Thymus (tissue), 11 donors: ENCODE measurements at regions not wholly inside any gene's neighbourhood (a gene's known extent, or its start where the extent isn't known, plus 50 kb on each side); places are given as distances from the start of the nearest gene placed in this dataset.

Source experiments
- DNase-seq, 9 donors: peaks; one replicate each; pipeline ENCODE4 v3.0.0-alpha.2; 2013; ENCODE audit warnings: low spot score in 9 of 9, low read depth in 6 of 9, missing footprints in 1 of 9
- H3K27ac ChIP-seq, 2 donors: one replicate each; pipeline ENCODE4 v1.5.1; 2013; ENCODE audit warnings: control low read depth in 1 of 2, low read depth in 1 of 2, low read length in 1 of 2, mild to moderate bottlenecking in 1 of 2, moderate library complexity in 1 of 2
- H3K27me3 ChIP-seq, 2 donors: one replicate each; pipeline ENCODE4 v1.5.1; 2013; ENCODE audit warnings: low read length in 1 of 2; ENCODE audit not compliant: control insufficient read depth in 2 of 2, insufficient read depth in 1 of 2
- H3K36me3 ChIP-seq, 2 donors: one replicate each; pipeline ENCODE4 v1.5.1; 2013; ENCODE audit warnings: low read length in 1 of 2, mild to moderate bottlenecking in 1 of 2, moderate library complexity in 1 of 2; ENCODE audit not compliant: control insufficient read depth in 2 of 2, insufficient read depth in 2 of 2
- H3K4me1 ChIP-seq, 2 donors: one replicate each; pipeline ENCODE4 v1.5.1; 2013; ENCODE audit warnings: low read length in 2 of 2; ENCODE audit not compliant: control insufficient read depth in 2 of 2, insufficient read depth in 2 of 2
- H3K4me3 ChIP-seq, 2 donors: one replicate each; pipeline ENCODE4 v1.5.1; 2013; ENCODE audit warnings: low read length in 2 of 2, control low read depth in 1 of 2, mild to moderate bottlenecking in 1 of 2
- H3K9me3 ChIP-seq, 2 donors: one replicate each; pipeline ENCODE4 v1.5.1; 2013; ENCODE audit warnings: low read length in 1 of 2, mild to moderate bottlenecking in 1 of 2; ENCODE audit not compliant: control insufficient read depth in 2 of 2, insufficient read depth in 1 of 2
- WGBS: extraction: QIAGEN DNeasy Blood & Tissue Kit; methylation state at CpG from one replicate; pipeline ENCODE4 v1.1.7; 2013; 5-methylcytosine and 5-hydroxymethylcytosine counted together
- donor health status: healthy.

DNA sequence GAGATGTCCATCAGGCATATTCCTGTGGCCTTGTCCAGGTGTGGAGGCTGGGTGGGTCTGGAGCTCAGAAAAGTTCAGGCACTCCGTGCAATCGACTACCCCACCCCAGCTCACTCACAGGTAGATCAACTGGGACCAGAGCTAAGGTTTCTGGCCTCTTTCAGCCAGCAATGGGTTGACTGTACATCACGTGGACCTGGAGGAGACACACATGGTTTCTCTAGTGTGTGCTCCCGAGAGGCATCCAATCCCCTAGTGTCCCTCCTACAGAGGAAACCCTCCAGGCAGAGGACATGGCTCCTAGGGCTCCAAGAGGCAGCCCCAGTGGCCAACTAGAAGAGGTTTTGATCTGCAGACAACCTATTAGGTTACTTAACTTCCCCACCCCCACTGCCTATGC is 119.5 kb upstream of the RGS6 start:
- Histone ChIP-seq H3K4me3 (no peak overlapping the region), H3K9me3 (no peaks in the 10 kb centered on the region)

DNA sequence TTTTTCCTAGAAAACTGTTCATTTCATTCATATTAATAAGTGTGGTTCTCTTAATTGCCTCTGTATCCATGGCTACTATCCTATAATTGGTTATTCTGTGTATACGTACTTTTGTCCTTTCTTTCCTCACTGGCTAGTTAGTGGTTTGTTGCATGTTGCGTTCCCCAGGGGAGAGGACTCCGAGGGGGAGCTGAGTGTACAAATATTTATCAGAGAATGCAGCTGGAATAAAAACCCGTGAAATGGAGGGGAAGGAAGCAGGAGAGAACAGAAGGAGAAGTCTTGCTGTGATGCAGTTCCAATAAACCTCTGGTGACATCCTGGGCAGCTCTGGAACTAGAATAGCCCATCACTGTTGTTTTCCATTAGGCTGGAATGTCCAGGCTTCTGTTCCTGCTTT is 117.1 kb upstream of the RGS6 start:
- no peaks in the 10 kb centered on the region for H3K27me3 ChIP-seq
- H3K27ac ChIP-seq = no peak overlapping the region
- no peaks in the 10 kb centered on the region for H3K36me3 ChIP-seq
- no peaks in the 10 kb centered on the region for H3K9me3 ChIP-seq
- 37% methylated on average over 4 of the region's 4 CpGs for WGBS
- no peak for DNase-seq
- H3K4me3 ChIP-seq = no peak overlapping the region
- no peaks in the 10 kb centered on the region for H3K4me1 ChIP-seq

More for the DNA sequence above, 119.5 kb upstream of the RGS6 start:
- Histone ChIP-seq H3K27ac (no peak overlapping the region), H3K36me3 (no peaks in the 10 kb centered on the region), H3K4me1 (no peaks in the 10 kb centered on the region), H3K27me3 (no peaks in the 10 kb centered on the region)
- WGBS = 92% methylated on average over 4 of the region's 4 CpGs
- no peak for DNase-seq

DNA sequence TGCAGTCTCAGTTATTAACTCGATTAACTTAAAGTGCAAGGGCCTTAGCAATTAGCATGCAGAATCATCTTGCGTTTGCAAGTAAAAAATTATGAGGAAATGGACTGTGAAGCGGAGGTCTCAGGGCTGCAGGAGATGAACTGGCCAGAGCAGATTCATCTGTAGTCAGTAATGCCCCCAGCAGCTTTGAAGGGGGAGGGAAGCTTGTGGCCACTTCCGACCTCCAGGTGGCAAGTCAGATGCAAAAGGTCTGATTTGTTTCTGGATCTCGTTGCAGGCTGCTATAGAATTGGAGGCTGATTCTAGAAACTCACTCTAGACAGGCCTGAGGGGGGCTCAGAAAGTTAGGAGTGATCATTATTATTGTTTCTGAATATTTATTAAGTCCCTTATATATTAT is 107.4 kb upstream of the RGS6 start:
- Histone ChIP-seq H3K4me3 (no peak overlapping the region), H3K9me3 (no peaks in the 10 kb centered on the region), H3K36me3 (no peaks in the 10 kb centered on the region), H3K27me3 (no peaks in the 10 kb centered on the region), H3K4me1 (no peaks in the 10 kb centered on the region), H3K27ac (no peak overlapping the region)
- DNase-seq = no peak
- WGBS = 89% methylated on average over 5 of the region's 5 CpGs

DNA sequence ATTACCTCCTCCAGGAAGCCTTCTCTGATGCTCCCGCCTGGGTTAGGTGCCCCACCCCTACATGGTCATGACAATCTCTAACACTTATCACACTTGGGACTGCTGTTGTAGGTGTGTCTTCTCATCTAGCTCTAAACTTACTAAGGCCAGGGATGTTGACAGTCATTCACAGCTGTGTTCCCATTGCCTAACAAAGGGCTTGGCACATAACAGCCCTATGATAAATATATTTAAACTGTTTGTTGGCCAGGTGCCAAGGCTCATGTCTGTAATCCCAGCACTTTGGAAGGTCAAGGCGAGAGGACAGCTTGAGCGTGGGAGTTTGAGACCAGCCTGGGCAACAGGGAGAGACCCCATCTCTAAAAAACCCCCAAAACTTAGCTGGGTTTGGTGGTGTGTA is 98.8 kb upstream of the RGS6 start:
- DNase-seq = no peak
- 95% methylated on average over 3 of the region's 3 CpGs for WGBS

DNA sequence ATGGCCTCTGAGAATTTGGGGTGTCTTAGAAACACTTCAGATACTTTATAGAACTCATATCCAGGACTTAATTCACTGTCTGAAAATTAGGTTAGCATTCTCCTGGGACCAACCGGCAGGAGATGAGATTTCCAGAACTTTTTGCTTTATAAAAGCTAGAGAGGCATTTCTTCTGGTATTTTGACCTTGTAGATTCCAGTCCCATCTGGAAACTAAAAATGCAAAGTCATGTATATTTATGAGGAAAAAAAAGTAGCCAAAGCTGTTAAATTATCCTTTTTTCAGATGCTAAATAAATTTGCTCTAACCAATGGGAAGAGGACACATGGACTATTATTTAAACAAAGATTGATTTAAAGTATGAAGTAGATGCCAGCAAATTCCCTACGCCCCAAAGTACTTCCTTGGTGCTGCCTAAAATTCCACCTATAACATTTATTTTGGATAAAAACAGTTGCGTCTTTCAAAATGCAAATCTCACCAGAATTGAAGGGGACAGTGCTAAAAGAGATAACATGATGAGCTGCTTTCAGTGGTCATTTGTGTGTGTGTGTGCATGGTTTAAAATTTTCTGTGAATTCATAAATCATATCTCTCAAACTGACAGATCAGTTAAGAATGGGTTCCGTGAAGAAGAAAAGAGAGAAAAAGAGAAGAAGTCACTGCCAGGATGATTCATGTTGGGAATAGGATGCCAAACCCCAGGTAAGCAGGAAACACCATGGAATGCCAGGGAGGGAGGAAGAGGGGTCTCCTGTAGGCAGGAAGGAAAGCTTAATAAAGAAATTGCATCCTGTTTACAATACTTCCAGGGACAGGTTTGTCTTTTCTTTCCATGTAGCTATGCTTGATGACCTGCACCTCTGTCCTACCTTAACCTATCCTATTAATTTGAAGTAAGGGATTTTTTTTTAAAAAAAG is 97.7 kb upstream of the RGS6 start:
- Histone ChIP-seq H3K36me3 (no peaks in the 10 kb centered on the region), H3K4me3 (no peak overlapping the region), H3K4me1 (no peaks in the 10 kb centered on the region), H3K9me3 (no peaks in the 10 kb centered on the region), H3K27me3 (no peaks in the 10 kb centered on the region), H3K27ac (no peak overlapping the region)
- no peak for DNase-seq
- WGBS = 90% methylated on average over 4 of the region's 4 CpGs

More for the DNA sequence above, 98.8 kb upstream of the RGS6 start:
- no peaks in the 10 kb centered on the region for H3K4me1 ChIP-seq
- no peak overlapping the region for H3K4me3 ChIP-seq
- H3K27me3 ChIP-seq = no peaks in the 10 kb centered on the region
- H3K36me3 ChIP-seq = no peaks in the 10 kb centered on the region
- H3K27ac ChIP-seq = no peak overlapping the region
- H3K9me3 ChIP-seq = no peaks in the 10 kb centered on the region

DNA sequence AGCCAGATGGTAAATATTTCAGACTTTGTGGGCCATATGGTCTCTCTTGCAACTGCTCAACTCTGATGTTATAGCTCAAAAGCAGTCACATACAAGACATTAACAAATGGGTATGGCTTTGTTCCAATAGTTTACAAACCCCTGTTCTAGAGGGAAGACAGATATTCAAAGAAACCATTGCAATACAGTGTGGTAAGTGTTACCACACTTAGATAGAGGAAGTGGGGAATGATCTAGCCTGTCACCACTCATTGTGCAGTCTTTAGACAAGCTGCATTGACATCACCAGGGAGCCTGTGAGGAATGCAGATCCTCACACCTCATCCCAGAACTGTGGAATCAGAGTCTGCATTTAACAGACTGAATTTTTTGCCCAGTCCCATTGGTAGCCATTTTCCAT is 80.0 kb upstream of the RGS6 start:
- no peak overlapping the region for H3K27ac ChIP-seq
- no peaks in the 10 kb centered on the region for H3K27me3 ChIP-seq
- H3K9me3 ChIP-seq = no peaks in the 10 kb centered on the region
- H3K4me1 ChIP-seq = no peaks in the 10 kb centered on the region
- H3K4me3 ChIP-seq = no peak overlapping the region
- DNase-seq = no peak
- no peaks in the 10 kb centered on the region for H3K36me3 ChIP-seq

DNA sequence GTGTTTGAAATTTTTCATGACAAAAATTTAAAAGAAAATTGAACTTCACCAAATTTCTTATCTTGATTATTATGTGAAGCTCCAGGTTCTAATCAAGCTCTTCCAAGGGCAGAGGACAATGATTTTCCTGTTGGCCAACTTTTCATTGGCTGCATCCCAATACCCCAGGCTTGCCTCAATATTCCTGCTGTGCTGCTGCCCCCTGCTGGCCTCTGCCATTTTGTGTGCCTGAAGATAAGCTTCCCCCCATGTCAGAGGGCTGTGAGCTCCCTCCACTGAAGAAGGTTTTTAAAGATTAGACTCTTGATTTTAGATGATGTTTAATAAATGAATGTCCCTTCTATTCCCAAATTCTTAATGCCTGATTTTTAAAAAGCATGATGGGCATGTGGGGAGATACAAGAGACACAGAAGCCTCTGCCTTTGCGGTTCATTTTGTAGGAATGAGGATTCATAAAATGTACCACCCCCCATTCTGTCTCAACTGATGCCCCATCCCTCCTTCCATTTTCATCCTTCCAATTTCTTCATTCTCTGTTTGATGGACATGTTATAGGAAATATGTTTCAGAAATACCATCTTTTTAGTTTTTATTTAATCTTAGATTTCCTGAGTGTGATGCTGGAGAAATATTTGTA is 76.7 kb upstream of the RGS6 start:
- DNase-seq = peak in 6 of 9 donors; percentile 6 to 59 (median 26)
- no peaks in the 10 kb centered on the region for H3K36me3 ChIP-seq
- no peaks in the 10 kb centered on the region for H3K4me1 ChIP-seq
- no peak overlapping the region for H3K4me3 ChIP-seq
- 100% methylated on average over 1 of the region's 1 CpG for WGBS
- H3K27ac ChIP-seq = no peak overlapping the region
- no peaks in the 10 kb centered on the region for H3K27me3 ChIP-seq
- no peaks in the 10 kb centered on the region for H3K9me3 ChIP-seq

DNA sequence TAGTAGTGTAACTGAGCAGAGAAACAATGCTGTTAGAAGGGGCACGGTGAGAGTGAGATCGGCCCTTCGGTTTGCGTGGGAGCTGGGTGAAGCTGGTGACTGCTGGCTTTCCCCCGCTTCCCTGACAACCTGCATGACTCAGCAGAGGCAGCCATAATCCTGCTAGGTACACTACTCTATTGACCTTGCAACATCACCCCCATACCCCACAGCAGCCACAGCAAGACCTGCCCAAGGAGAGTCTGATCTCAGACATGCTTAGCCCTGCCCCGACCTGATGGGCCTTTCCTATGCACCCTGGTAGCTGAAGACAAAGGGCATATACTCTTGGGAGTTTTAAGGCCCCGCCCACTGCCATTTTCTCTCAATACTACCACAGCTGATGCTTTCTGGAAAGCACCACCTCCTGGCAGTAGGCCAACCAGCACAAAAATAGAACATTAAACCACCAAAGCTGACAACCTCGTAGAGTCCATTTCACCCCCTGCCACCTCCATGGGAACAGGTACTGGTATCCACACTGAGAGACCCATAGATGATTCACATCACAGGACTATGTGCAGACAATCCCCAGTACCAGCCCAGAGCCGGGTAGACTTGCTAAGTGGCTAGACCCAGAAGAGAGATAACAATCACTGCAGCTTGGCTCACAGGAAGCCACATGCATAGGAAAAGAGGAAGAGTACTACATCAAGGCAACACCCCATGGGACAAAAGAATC is 75.9 kb upstream of the RGS6 start:
- no peaks in the 10 kb centered on the region for H3K27me3 ChIP-seq
- no peaks in the 10 kb centered on the region for H3K36me3 ChIP-seq
- H3K4me1 ChIP-seq = no peaks in the 10 kb centered on the region
- H3K4me3 ChIP-seq = no peak overlapping the region
- DNase-seq = peak in 2 of 9 donors; percentile 1 to 29
- no peaks in the 10 kb centered on the region for H3K9me3 ChIP-seq
- H3K27ac ChIP-seq = no peak overlapping the region
- 37% methylated on average over 9 of the region's 9 CpGs for WGBS

DNA sequence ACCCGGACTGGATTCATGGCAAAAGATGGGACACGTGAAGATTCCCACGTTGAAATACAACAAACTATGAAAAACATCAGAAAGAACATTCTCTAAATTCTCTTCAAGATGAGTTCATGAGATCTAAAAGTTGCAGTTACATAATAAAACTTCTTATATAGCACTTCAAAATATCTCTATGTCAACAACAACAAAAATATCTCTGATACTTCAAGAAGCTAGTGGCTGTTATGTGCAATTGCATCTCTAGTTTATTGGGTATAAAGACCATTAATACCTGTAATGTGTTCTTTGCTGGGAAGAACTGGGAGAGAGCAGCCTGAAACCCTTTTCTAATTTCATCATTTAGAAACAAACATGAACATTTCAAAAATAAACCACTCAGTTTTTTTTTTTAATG is 69.2 kb upstream of the RGS6 start:
- DNase-seq = no peak
- WGBS = 94% methylated on average over 3 of the region's 3 CpGs
- no peaks in the 10 kb centered on the region for H3K36me3 ChIP-seq
- no peak overlapping the region for H3K27ac ChIP-seq
- H3K4me1 ChIP-seq = no peaks in the 10 kb centered on the region
- H3K4me3 ChIP-seq = no peak overlapping the region
- H3K9me3 ChIP-seq = no peaks in the 10 kb centered on the region
- H3K27me3 ChIP-seq = no peaks in the 10 kb centered on the region
